CD4-positive, CD25-positive, alpha-beta regulatory T cell (primary cell): ENCODE measurements at regions not wholly inside any gene's neighbourhood (a gene's known extent, or its start where the extent isn't known, plus 50 kb on each side); places are given as distances from the start of the nearest gene placed in this dataset.

Experiments used
- ATAC-seq, 2 donors: fragments of 150-1000 bp; cut with Tn5 transposase; one replicate each; pipeline ENCODE4 v1.10.0; 2021; ENCODE audit warnings: low read depth in 2 of 2, moderate number of reproducible peaks in 2 of 2, moderate library complexity in 1 of 2
- DNase-seq, 3 donors: peaks; one replicate each; pipeline versions ENCODE4 v3.0.0 to v3.0.0-alpha.2; 2012 to 2022; ENCODE audit warnings: mixed read lengths in 1 of 3
- H3K27ac ChIP-seq: one replicate; pipeline ENCODE4 v1.7.0; 2013; ENCODE audit warnings: mild to moderate bottlenecking, low read length; ENCODE audit not compliant: insufficient read depth, poor library complexity, severe bottlenecking
- H3K27me3 ChIP-seq: one replicate; pipeline ENCODE4 v1.7.0; 2013; ENCODE audit warnings: low read length; ENCODE audit not compliant: control insufficient read depth, insufficient read depth
- H3K36me3 ChIP-seq: one replicate; pipeline ENCODE4 v1.7.0; 2013; ENCODE audit warnings: mild to moderate bottlenecking, low read length, moderate library complexity; ENCODE audit not compliant: control insufficient read depth, insufficient read depth
- H3K4me1 ChIP-seq: 2 replicates; pipeline ENCODE4 v1.7.0; 2013; ENCODE audit warnings: mild to moderate bottlenecking, low read length; ENCODE audit not compliant: insufficient read depth, control insufficient read depth, poor library complexity, severe bottlenecking
- H3K4me3 ChIP-seq: one replicate; pipeline ENCODE4 v1.7.0; 2013; ENCODE audit warnings: low read depth, mild to moderate bottlenecking, low read length, moderate library complexity
- H3K9me3 ChIP-seq, 2 experiments: 1 replicate in 1 of 2; 2 replicates in 1 of 2; pipeline ENCODE4 v1.7.0; 2013; ENCODE audit warnings: low read length in 2 of 2, mild to moderate bottlenecking in 1 of 2, moderate library complexity in 1 of 2; ENCODE audit not compliant: control insufficient read depth in 2 of 2
- H3K27ac Mint-ChIP-seq, 3 donors: one replicate each; pipeline ENCODE4 v1.8.0; 2020 to 2022; ENCODE audit warnings: mild to moderate bottlenecking in 3 of 3, mixed read lengths in 3 of 3, moderate library complexity in 2 of 3
- H3K27me3 Mint-ChIP-seq: one replicate; pipeline ENCODE4 v1.8.0; 2022; ENCODE audit warnings: mild to moderate bottlenecking, mixed read lengths
- H3K36me3 Mint-ChIP-seq: one replicate; pipeline ENCODE4 v1.8.0; 2020; ENCODE audit warnings: mixed read lengths
- H3K4me1 Mint-ChIP-seq, 4 donors: one replicate each; pipeline ENCODE4 v1.8.0; 2020 to 2022; ENCODE audit warnings: mixed read lengths in 4 of 4, mild to moderate bottlenecking in 1 of 4
- H3K4me3 Mint-ChIP-seq, 4 donors: one replicate each; pipeline ENCODE4 v1.8.0; 2020 to 2022; ENCODE audit warnings: mild to moderate bottlenecking in 4 of 4, mixed read lengths in 4 of 4, moderate library complexity in 3 of 4
- H3K9me3 Mint-ChIP-seq, 7 donors: one replicate each; pipeline ENCODE4 v1.8.0; 2020 to 2022; ENCODE audit warnings: mixed read lengths in 7 of 7, mild to moderate bottlenecking in 3 of 7, moderate library complexity in 2 of 7

DNA sequence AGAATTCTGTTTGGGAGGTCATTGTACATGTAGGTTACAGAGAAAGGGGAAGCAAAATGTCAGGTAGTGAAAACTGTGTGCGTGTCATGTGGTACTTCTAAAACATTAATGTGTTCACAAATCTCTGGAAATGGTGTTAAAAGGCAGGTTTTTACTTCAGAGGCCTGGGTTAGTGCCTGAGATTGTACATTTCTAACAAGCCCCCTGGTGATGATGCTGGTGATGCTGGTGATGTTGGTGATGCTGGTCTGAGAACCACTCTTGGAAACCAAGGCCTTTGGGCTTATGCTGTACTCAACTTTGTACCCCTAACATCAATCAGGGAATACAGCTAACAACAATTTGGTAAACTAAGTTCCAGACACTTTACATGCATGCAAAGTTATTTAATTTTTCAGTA, 187.1 kb downstream of the SCG2 start:
- no peaks in the 10 kb centered on the region for H3K36me3 Mint-ChIP-seq

DNA sequence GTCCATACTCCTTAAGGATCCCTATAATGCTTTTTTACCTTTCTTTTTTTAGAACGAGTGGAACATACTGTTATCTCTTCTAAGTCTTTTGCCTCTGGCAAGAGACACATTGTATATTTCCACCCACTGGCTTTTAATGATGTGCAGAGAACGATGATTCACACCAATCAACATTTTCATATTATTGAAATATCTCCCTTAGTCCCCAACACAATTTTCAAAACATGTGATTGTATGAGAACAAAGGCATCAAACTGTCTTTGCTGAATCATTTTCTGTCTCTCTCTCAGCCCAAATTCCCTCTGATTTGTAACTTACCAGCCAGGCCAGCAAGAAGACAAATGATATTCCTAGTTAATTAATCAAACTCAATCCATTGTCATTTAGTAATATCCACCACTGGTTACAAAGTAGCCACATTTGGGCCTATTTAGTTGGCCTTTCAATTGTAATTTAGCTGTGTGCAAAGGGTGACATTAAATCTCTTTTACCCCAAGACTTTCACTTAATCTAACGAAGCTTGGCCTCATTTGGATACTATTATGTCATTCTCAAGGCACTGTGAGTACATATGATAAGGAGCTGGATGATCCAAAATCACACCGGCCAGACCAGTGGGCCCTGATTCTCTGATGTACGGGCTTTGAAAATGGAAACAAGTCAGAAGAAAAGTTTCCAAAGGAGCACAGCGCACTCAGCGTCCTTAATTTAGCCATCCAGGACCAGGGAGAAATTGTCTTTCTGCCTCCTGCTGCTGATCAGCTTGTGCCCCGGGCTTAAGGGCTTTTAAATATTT, 185.1 kb downstream of the SCG2 start:
- no peak overlapping the region for H3K4me3 Mint-ChIP-seq
- no peak overlapping the region for H3K27ac ChIP-seq
- no peaks in the 10 kb centered on the region for H3K9me3 ChIP-seq
- H3K27ac Mint-ChIP-seq: no peak overlapping the region
- no peaks in the 10 kb centered on the region for H3K36me3 ChIP-seq
- ATAC-seq: no peak
- no peaks in the 10 kb centered on the region for H3K27me3 ChIP-seq
- H3K4me1 Mint-ChIP-seq: no peaks in the 10 kb centered on the region
- H3K27me3 Mint-ChIP-seq: no peaks in the 10 kb centered on the region
- peaks cover 0 to 6% (median 1%) of the 10 kb centered on the region in 7 donors for H3K9me3 Mint-ChIP-seq
- no peaks in the 10 kb centered on the region for H3K4me1 ChIP-seq
- DNase-seq: no peak
- H3K36me3 Mint-ChIP-seq: no peaks in the 10 kb centered on the region
- no peak overlapping the region for H3K4me3 ChIP-seq

More for the DNA sequence above, 187.1 kb downstream of the SCG2 start:
- Histone ChIP-seq H3K9me3 (no peaks in the 10 kb centered on the region), H3K4me1 (no peaks in the 10 kb centered on the region), H3K36me3 (no peaks in the 10 kb centered on the region), H3K4me3 (no peak overlapping the region), H3K27me3 (no peaks in the 10 kb centered on the region), H3K27ac (no peak overlapping the region)
- no peak for DNase-seq
- H3K27me3 Mint-ChIP-seq: no peaks in the 10 kb centered on the region
- H3K9me3 Mint-ChIP-seq: peaks cover 0 to 8% (median 1%) of the 10 kb centered on the region in 7 donors
- no peak overlapping the region for H3K27ac Mint-ChIP-seq
- H3K4me1 Mint-ChIP-seq: no peaks in the 10 kb centered on the region
- no peak overlapping the region for H3K4me3 Mint-ChIP-seq
- no peak for ATAC-seq

DNA sequence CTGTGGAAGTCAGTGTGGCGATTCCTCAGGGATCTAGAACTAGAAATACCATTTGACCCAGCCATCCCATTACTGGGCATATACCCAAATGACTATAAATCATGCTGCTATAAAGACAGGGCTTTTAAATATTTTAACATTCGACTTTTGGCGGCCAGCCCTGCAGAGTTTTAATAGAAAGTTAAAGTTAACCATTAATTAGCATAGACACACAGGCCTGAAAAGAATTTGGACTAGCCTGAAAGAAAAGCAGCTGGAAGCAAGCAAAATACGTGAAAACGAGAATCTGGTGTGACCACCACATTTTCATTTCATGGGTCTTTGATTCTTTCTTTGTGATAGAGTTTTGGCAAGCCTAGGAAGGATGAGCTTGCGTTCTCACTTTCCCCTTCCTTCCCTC, 184.0 kb downstream of the SCG2 start:
- Histone ChIP-seq H3K4me1 (no peaks in the 10 kb centered on the region), H3K27ac (no peak overlapping the region), H3K27me3 (no peaks in the 10 kb centered on the region), H3K36me3 (no peaks in the 10 kb centered on the region), H3K4me3 (no peak overlapping the region), H3K9me3 (no peaks in the 10 kb centered on the region)
- Mint-ChIP-seq H3K9me3 (peaks cover 0 to 7% (median 1%) of the 10 kb centered on the region in 7 donors), H3K36me3 (no peaks in the 10 kb centered on the region), H3K4me3 (no peak overlapping the region), H3K27ac (no peak overlapping the region), H3K4me1 (no peaks in the 10 kb centered on the region), H3K27me3 (no peaks in the 10 kb centered on the region)
- ATAC-seq: no peak
- DNase-seq: no peak

DNA sequence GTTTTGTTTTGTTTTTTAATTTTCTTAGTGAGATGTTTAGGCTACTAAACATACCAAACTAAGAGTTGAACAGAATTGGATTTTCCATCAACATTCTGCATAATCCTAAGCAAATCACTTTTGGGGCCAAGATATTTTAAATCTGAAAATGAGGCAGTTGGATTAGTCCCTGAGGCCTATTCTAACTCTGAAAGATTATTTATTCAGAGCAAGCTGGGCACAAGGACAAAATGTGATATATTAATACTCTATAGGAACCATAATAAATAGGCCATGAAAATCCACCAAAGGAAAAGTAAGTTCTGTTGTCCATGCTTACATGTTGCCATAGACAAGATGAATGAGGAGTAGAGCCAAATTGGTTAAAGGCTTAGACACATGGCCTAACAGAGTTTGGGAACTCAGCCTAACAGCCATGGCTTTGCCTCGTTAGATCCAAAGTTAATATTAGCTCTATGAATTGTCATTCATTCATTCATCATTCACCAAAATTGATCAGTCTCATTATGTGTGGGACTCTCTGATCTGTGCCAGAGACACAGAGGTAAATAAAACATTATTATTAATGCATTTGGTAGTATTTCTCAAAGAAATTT, 183.5 kb downstream of the SCG2 start:
- Mint-ChIP-seq H3K4me1 (no peaks in the 10 kb centered on the region), H3K27me3 (no peaks in the 10 kb centered on the region), H3K9me3 (peaks cover 0 to 7% (median 1%) of the 10 kb centered on the region in 7 donors), H3K27ac (no peak overlapping the region), H3K36me3 (no peaks in the 10 kb centered on the region), H3K4me3 (no peak overlapping the region)
- no peaks in the 10 kb centered on the region for H3K4me1 ChIP-seq
- H3K4me3 ChIP-seq: no peak overlapping the region
- H3K27ac ChIP-seq: no peak overlapping the region
- no peaks in the 10 kb centered on the region for H3K9me3 ChIP-seq
- no peaks in the 10 kb centered on the region for H3K27me3 ChIP-seq
- no peaks in the 10 kb centered on the region for H3K36me3 ChIP-seq
- DNase-seq (no peak), ATAC-seq (no peak)

DNA sequence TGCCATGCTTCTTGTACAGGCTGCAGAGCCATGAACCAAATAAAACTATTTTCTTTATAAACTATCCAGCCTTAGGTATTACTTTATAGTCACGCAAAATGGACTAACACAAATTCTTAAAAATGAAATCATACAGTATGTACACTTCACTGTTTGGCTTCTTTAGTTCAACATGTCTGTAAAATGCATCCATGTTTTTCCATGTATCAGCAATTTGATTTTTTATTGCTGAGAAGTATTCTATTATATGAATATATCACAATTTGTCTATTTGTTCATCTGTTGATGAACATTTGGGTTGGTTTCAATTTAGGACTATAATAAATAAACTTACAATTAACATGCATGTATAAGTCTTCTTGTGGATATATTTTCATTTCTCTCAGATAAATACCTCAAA, 182.1 kb downstream of the SCG2 start:
- no peaks in the 10 kb centered on the region for H3K4me1 Mint-ChIP-seq
- no peaks in the 10 kb centered on the region for H3K27me3 ChIP-seq
- no peak overlapping the region for H3K27ac Mint-ChIP-seq
- DNase-seq (no peak), ATAC-seq (no peak)
- no peaks in the 10 kb centered on the region for H3K9me3 ChIP-seq
- no peak overlapping the region for H3K4me3 Mint-ChIP-seq
- no peaks in the 10 kb centered on the region for H3K36me3 ChIP-seq
- H3K27me3 Mint-ChIP-seq: no peaks in the 10 kb centered on the region
- H3K36me3 Mint-ChIP-seq: no peaks in the 10 kb centered on the region
- H3K4me3 ChIP-seq: no peak overlapping the region
- H3K9me3 Mint-ChIP-seq: peaks cover 0 to 7% (median 1%) of the 10 kb centered on the region in 7 donors
- H3K27ac ChIP-seq: no peak overlapping the region
- H3K4me1 ChIP-seq: no peaks in the 10 kb centered on the region

DNA sequence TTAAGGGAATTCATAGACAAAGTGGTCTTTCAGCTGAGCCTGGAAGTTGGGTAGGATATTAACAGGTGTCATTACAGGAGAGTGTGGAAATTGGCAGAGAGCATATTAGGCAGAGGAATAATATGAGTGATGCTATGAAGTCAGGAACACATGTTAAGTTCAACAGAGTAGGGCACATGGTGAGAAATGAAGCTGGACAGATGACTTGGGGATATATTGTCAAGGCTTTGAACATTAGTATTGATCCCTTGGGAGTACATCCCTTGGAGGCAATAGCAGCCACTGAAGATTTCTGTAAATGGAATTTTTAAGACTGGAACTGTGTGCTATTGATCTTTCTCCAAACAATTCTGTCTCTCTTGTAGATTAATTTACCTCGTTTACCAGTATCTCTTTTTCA, 170.7 kb downstream of the SCG2 start:
- H3K36me3 Mint-ChIP-seq: no peaks in the 10 kb centered on the region
- Histone ChIP-seq H3K4me1 (no peaks in the 10 kb centered on the region), H3K27ac (no peak overlapping the region), H3K9me3 (no peaks in the 10 kb centered on the region), H3K36me3 (no peaks in the 10 kb centered on the region), H3K4me3 (no peak overlapping the region), H3K27me3 (no peaks in the 10 kb centered on the region)
- H3K27me3 Mint-ChIP-seq: no peaks in the 10 kb centered on the region
- DNase-seq (no peak), ATAC-seq (no peak)
- H3K9me3 Mint-ChIP-seq: peaks cover 0 to 11% (median 3%) of the 10 kb centered on the region in 7 donors
- H3K27ac Mint-ChIP-seq: no peak overlapping the region
- H3K4me3 Mint-ChIP-seq: no peak overlapping the region
- H3K4me1 Mint-ChIP-seq: no peaks in the 10 kb centered on the region

DNA sequence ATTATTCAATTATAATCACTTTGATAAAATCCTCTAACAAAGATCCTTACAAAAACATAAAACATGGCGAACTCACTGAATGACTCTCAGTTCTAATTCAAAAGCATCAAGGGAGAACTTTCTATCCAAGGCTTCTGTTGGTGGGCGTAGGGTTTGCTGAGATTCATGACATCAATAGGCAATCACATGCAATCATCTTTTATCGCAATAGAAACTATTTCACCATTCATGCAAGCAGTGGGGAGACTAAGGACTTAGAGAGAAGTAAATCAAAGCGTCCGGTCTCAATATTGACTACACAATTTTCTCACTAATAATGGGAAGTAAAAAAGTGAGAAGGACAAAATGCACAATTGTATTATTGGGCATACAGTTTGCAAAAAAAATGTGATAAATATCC, 168.7 kb downstream of the SCG2 start:
- H3K4me1 Mint-ChIP-seq: no peaks in the 10 kb centered on the region
- no peaks in the 10 kb centered on the region for H3K36me3 Mint-ChIP-seq
- no peak overlapping the region for H3K4me3 ChIP-seq
- peaks cover 0 to 6% (median 2%) of the 10 kb centered on the region in 7 donors for H3K9me3 Mint-ChIP-seq
- ATAC-seq: no peak
- H3K9me3 ChIP-seq: no peaks in the 10 kb centered on the region
- no peaks in the 10 kb centered on the region for H3K27me3 Mint-ChIP-seq
- H3K27ac Mint-ChIP-seq: no peak overlapping the region
- H3K4me1 ChIP-seq: no peaks in the 10 kb centered on the region
- DNase-seq: no peak
- no peak overlapping the region for H3K4me3 Mint-ChIP-seq
- H3K27me3 ChIP-seq: no peaks in the 10 kb centered on the region
- H3K36me3 ChIP-seq: no peaks in the 10 kb centered on the region
- H3K27ac ChIP-seq: no peak overlapping the region

DNA sequence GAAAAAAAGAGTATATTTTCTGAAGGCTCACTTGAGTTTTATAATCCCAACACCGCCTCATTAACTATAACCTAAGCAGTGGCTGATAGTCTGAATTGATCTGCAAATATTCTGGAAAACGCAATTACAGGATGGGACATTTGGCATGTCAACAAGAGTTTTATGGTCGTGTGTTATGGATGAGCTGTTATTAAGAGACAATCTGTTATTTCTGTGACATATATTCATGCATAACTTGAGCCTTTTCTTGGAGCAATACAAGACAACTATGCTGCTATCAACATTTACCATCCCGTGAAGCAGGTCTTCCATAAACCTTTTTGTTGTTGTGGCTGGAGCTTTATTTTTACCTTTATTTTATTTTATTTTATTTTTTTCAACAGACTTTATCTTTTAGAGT, 164.4 kb downstream of the SCG2 start:
- Histone ChIP-seq H3K27ac (no peak overlapping the region), H3K9me3 (no peaks in the 10 kb centered on the region), H3K4me1 (no peaks in the 10 kb centered on the region), H3K27me3 (no peaks in the 10 kb centered on the region), H3K36me3 (no peaks in the 10 kb centered on the region), H3K4me3 (no peak overlapping the region)
- Mint-ChIP-seq H3K27me3 (no peaks in the 10 kb centered on the region), H3K9me3 (peaks cover 0 to 6% (median 2%) of the 10 kb centered on the region in 7 donors), H3K4me1 (no peaks in the 10 kb centered on the region), H3K27ac (no peak overlapping the region), H3K4me3 (no peak overlapping the region), H3K36me3 (no peaks in the 10 kb centered on the region)
- ATAC-seq (no peak), DNase-seq (no peak)
